Smooth muscle cell (in vitro differentiated cells): ENCODE measurements at regions not wholly inside any gene's neighbourhood (a gene's known extent, or its start where the extent isn't known, plus 50 kb on each side); places are given as distances from the start of the nearest gene placed in this dataset.
"Not testable (repeated sequence)": the region's sequence is repeated elsewhere in the genome, so short reads cannot be mapped to it uniquely, and the experiment has no call there.

Experiments
- DNase-seq: peaks from one replicate; lab custom pipeline; 2025; ENCODE audit not compliant: unreplicated experiment; lab: John Stamatoyannopoulos, UW
- H2AFZ ChIP-seq: fragments of 200-600 bp; sonication (generic); 2 replicates; pipeline ENCODE4 v1.6.0; 2016; ENCODE audit warnings: antibody characterized with exemption, low read depth, mild to moderate bottlenecking
- H3F3A ChIP-seq: fragments of 200-600 bp; sonication (generic); 2 replicates; pipeline ENCODE4 v1.6.0; 2017; ENCODE audit warnings: antibody characterized with exemption, low read depth
- H3K27ac ChIP-seq: fragments of 200-600 bp; sonication (generic); 2 replicates; pipeline ENCODE4 v1.5.1; 2016; ENCODE audit warnings: low read depth, mild to moderate bottlenecking
- H3K27me3 ChIP-seq: fragments of 200-600 bp; sonication (generic); 2 replicates; pipeline ENCODE4 v1.6.1; 2016; ENCODE audit warnings: low read depth, mild to moderate bottlenecking
- H3K36me3 ChIP-seq: fragments of 200-600 bp; sonication (generic); 2 replicates; pipeline ENCODE4 v1.5.1; 2016; ENCODE audit warnings: low read depth
- H3K4me1 ChIP-seq: fragments of 200-600 bp; sonication (generic); 2 replicates; pipeline ENCODE4 v1.5.1; 2016; ENCODE audit warnings: low read depth
- H3K4me2 ChIP-seq: fragments of 200-600 bp; sonication (generic); 2 replicates; pipeline ENCODE4 v1.6.0; 2016; ENCODE audit warnings: mild to moderate bottlenecking
- H3K4me3 ChIP-seq: fragments of 200-600 bp; sonication (generic); 2 replicates; pipeline ENCODE4 v1.5.1; 2016; ENCODE audit warnings: mild to moderate bottlenecking
- H3K79me2 ChIP-seq: fragments of 200-600 bp; sonication (generic); 2 replicates; pipeline ENCODE4 v1.6.0; 2016; ENCODE audit warnings: low read depth, mild to moderate bottlenecking
- H3K9ac ChIP-seq: fragments of 200-600 bp; sonication (generic); 2 replicates; pipeline ENCODE4 v1.6.0; 2016; ENCODE audit warnings: low read depth
- H3K9me3 ChIP-seq: fragments of 200-600 bp; sonication (generic); replicated peaks from 2 replicates; pipeline ENCODE4 v1.5.1; 2016; ENCODE audit warnings: low read depth
- H4K20me1 ChIP-seq: fragments of 200-600 bp; sonication (generic); 2 replicates; pipeline ENCODE4 v1.6.0; 2016; ENCODE audit warnings: low read depth
- WGBS: methylation state at CpG from one replicate; pipeline ENCODE4 v1.1.7; 2016; ENCODE audit warnings: low lambda C conversion rate; 5-methylcytosine and 5-hydroxymethylcytosine counted together
- TF ChIP-seq, protein P1 (sequence below): fragments of 200-600 bp; sonication (generic); IDR thresholded peaks from 2 replicates; pipeline ENCODE4 v1.5.1; 2017; ENCODE audit warnings: borderline replicate concordance, mild to moderate bottlenecking, antibody characterized with exemption; ENCODE audit not compliant: insufficient read depth, poor library complexity, severe bottlenecking

- no peak overlapping the region for H3K9ac ChIP-seq
- no peaks in the 10 kb centered on the region for H3F3A ChIP-seq
- no peaks in the 10 kb centered on the region for H3K79me2 ChIP-seq
- no peak overlapping the region for H3K4me2 ChIP-seq
- H3K4me3 ChIP-seq = no peak overlapping the region
- H3K4me1 ChIP-seq = no peaks in the 10 kb centered on the region
- 83% methylated on average over 5 of the region's 5 CpGs for WGBS
- no peak overlapping the region for H3K27ac ChIP-seq
- no peaks in the 10 kb centered on the region for H4K20me1 ChIP-seq
- H2AFZ ChIP-seq = no peak overlapping the region
- no peaks in the 10 kb centered on the region for H3K36me3 ChIP-seq
- DNase-seq = no peak
- TF ChIP-seq, protein P1, sequence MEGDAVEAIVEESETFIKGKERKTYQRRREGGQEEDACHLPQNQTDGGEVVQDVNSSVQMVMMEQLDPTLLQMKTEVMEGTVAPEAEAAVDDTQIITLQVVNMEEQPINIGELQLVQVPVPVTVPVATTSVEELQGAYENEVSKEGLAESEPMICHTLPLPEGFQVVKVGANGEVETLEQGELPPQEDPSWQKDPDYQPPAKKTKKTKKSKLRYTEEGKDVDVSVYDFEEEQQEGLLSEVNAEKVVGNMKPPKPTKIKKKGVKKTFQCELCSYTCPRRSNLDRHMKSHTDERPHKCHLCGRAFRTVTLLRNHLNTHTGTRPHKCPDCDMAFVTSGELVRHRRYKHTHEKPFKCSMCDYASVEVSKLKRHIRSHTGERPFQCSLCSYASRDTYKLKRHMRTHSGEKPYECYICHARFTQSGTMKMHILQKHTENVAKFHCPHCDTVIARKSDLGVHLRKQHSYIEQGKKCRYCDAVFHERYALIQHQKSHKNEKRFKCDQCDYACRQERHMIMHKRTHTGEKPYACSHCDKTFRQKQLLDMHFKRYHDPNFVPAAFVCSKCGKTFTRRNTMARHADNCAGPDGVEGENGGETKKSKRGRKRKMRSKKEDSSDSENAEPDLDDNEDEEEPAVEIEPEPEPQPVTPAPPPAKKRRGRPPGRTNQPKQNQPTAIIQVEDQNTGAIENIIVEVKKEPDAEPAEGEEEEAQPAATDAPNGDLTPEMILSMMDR = no peak
- no peaks in the 10 kb centered on the region for H3K9me3 ChIP-seq
- H3K27me3 ChIP-seq = no peaks in the 10 kb centered on the region
Measured at GRCh38 chr9:106486685-106487084, 376.3 kb upstream of the ZNF462 start.

- DNase-seq = no peak
- Histone ChIP-seq H3K4me2 (no peak overlapping the region), H3K27ac (no peak overlapping the region), H3K36me3 (no peaks in the 10 kb centered on the region), H3K4me3 (no peak overlapping the region), H3K9me3 (no peaks in the 10 kb centered on the region), H3K27me3 (no peaks in the 10 kb centered on the region), H3K9ac (no peak overlapping the region), H3F3A (no peaks in the 10 kb centered on the region), H3K4me1 (no peaks in the 10 kb centered on the region), H4K20me1 (no peaks in the 10 kb centered on the region), H2AFZ (no peak overlapping the region), H3K79me2 (no peaks in the 10 kb centered on the region)
- WGBS = 59% methylated on average over 3 of the region's 3 CpGs
- TF ChIP-seq, protein P1 = no peak
Measured at GRCh38 chr9:106487266-106487665, 375.7 kb upstream of the ZNF462 start.

GRCh38 chr9:106492126-106492525 lies 370.8 kb upstream of the ZNF462 start:
- not testable (repeated sequence) for H4K20me1 ChIP-seq, H2AFZ ChIP-seq, H3F3A ChIP-seq, H3K27ac ChIP-seq, H3K4me2 ChIP-seq, H3K4me3 ChIP-seq, H3K4me1 ChIP-seq, H3K79me2 ChIP-seq, H3K36me3 ChIP-seq, H3K9ac ChIP-seq, DNase-seq, H3K27me3 ChIP-seq, H3K9me3 ChIP-seq
- 90% methylated on average over 7 of the region's 7 CpGs for WGBS

DNA sequence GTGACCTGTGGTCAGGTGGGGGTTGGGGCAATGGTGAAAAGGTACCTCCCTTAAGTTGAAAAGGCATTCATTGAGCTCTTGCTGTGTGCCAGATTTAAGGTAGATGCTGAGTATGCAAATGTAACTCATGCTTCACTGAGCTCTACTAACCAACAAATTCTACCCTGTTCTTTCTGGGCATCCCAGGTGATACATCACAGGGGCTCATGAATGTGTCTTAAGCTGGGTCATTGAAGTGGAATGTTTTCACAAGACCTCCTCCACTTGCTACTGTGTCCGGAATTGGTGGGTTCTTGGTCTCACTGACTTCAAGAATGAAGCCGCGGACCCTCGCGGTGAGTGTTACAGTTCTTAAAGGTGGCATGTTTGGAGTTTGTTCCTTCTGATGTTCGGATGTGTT lies 362.8 kb upstream of the ZNF462 start:
- no peaks in the 10 kb centered on the region for H3K36me3 ChIP-seq
- no peak for DNase-seq
- H3K27me3 ChIP-seq = no peaks in the 10 kb centered on the region
- WGBS = 97% methylated on average over 6 of the region's 6 CpGs
- TF ChIP-seq, protein P1 = no peak
- no peaks in the 10 kb centered on the region for H4K20me1 ChIP-seq
- no peaks in the 10 kb centered on the region for H3K4me1 ChIP-seq
- H3K27ac ChIP-seq = no peak overlapping the region
- no peak overlapping the region for H3K9ac ChIP-seq
- H3K4me3 ChIP-seq = no peak overlapping the region
- H3K4me2 ChIP-seq = no peak overlapping the region
- no peaks in the 10 kb centered on the region for H3F3A ChIP-seq
- H2AFZ ChIP-seq = no peak overlapping the region
- H3K79me2 ChIP-seq = no peaks in the 10 kb centered on the region
- H3K9me3 ChIP-seq = no peaks in the 10 kb centered on the region

GRCh38 chr9:106501210-106501609 lies 361.8 kb upstream of the ZNF462 start:
- not testable (repeated sequence) for H2AFZ ChIP-seq, H3K36me3 ChIP-seq, H3K4me2 ChIP-seq, H3K9me3 ChIP-seq, H3K4me1 ChIP-seq, H3K79me2 ChIP-seq, H3F3A ChIP-seq, H4K20me1 ChIP-seq, DNase-seq, H3K4me3 ChIP-seq, H3K27me3 ChIP-seq, H3K9ac ChIP-seq, H3K27ac ChIP-seq
- 96% methylated on average over 16 of the region's 18 CpGs for WGBS
